Hepatocyte (in vitro differentiated cells): ENCODE measurements at regions not wholly inside any gene's neighbourhood (a gene's known extent, or its start where the extent isn't known, plus 50 kb on each side); places are given as distances from the start of the nearest gene placed in this dataset.

ENCODE experiments used
- DNase-seq: peaks from one replicate; pipeline ENCODE4 v3.0.0-alpha.2; 2016; ENCODE audit warnings: low spot score
- H2AFZ ChIP-seq: fragments of 200-600 bp; sonication (generic); 2 replicates; pipeline ENCODE4 v1.6.0; 2016; ENCODE audit warnings: antibody characterized with exemption, mild to moderate bottlenecking
- H3K27ac ChIP-seq: fragments of 200-600 bp; sonication (generic); 2 replicates; pipeline ENCODE4 v1.5.1; 2016; ENCODE audit warnings: mild to moderate bottlenecking
- H3K27me3 ChIP-seq: fragments of 200-600 bp; sonication (generic); 2 replicates; pipeline ENCODE4 v1.6.1; 2016
- H3K36me3 ChIP-seq: fragments of 200-600 bp; sonication (generic); replicated peaks from 2 replicates; pipeline ENCODE4 v1.5.1; 2016; ENCODE audit warnings: low read depth; ENCODE audit not compliant: insufficient read depth
- H3K4me1 ChIP-seq: fragments of 200-600 bp; sonication (generic); 2 replicates; pipeline ENCODE4 v1.5.1; 2016; ENCODE audit warnings: mild to moderate bottlenecking, moderate library complexity; ENCODE audit not compliant: insufficient read depth
- H3K4me2 ChIP-seq: fragments of 200-600 bp; sonication (generic); 2 replicates; pipeline ENCODE4 v1.6.0; 2016
- H3K4me3 ChIP-seq: fragments of 200-600 bp; sonication (generic); 2 replicates; pipeline ENCODE4 v1.5.1; 2016; ENCODE audit warnings: mild to moderate bottlenecking
- H3K79me2 ChIP-seq: fragments of 200-600 bp; sonication (generic); 2 replicates; pipeline ENCODE4 v1.6.0; 2017; ENCODE audit warnings: mild to moderate bottlenecking
- H3K9me2 ChIP-seq: fragments of 200-600 bp; sonication (generic); replicated peaks from 2 replicates; pipeline ENCODE4 v1.6.0; 2017; ENCODE audit warnings: mild to moderate bottlenecking; ENCODE audit not compliant: insufficient read depth
- H3K9me3 ChIP-seq: fragments of 200-600 bp; sonication (generic); 2 replicates; pipeline ENCODE4 v1.5.1; 2016; ENCODE audit warnings: low read depth, mild to moderate bottlenecking
- H4K20me1 ChIP-seq: fragments of 200-600 bp; sonication (generic); 2 replicates; pipeline ENCODE4 v1.6.0; 2016; ENCODE audit warnings: mild to moderate bottlenecking; ENCODE audit not compliant: insufficient read depth, poor library complexity, severe bottlenecking
- EZH2 ChIP-seq: fragments of 200-600 bp; sonication (generic); IDR thresholded peaks from 2 replicates; pipeline ENCODE4 v1.6.1; 2016; ENCODE audit warnings: antibody characterized with exemption, mild to moderate bottlenecking, borderline replicate concordance
- EZH2phosphoT487 ChIP-seq: fragments of 200-600 bp; sonication (generic); IDR thresholded peaks from one replicate; pipeline ENCODE4 v1.6.1; 2018; ENCODE audit warnings: antibody characterized with exemption, mild to moderate bottlenecking, low read depth, moderate library complexity; ENCODE audit not compliant: unreplicated experiment, severe bottlenecking
- WGBS: methylation state at CpG from one replicate; pipeline ENCODE4 v1.1.6; 2016; ENCODE audit warnings: low lambda C conversion rate; ENCODE audit errors: missing lambda C conversion rate; 5-methylcytosine and 5-hydroxymethylcytosine counted together
- TF ChIP-seq, protein P1 (sequence below): fragments of 200-600 bp; sonication (generic); IDR thresholded peaks from 2 replicates; pipeline ENCODE4 v1.5.1; 2016; ENCODE audit warnings: antibody characterized with exemption, mild to moderate bottlenecking; ENCODE audit not compliant: poor library complexity

DNA sequence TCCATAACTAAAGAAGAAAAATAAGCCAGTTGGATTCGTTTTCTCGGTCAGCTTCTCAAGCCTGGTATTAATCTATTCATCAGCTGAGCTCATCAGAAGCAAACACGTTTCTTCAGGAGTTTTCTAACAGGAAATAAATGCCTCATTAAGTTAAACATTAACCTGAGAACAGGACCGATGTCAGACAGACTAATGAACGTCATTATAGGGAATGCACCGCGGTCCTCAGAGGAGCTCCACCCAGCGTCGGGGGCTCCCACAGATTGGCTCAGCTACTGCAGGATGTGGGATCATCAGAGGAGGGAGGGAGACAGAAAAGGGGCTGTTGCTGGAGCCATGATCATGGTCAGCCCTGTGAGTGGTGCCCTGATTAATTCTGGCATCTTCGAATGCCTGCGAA, 615.4 kb downstream of the PTPRU start:
- Histone ChIP-seq H3K9me3 (no peaks in the 10 kb centered on the region), H2AFZ (no peak overlapping the region), H4K20me1 (no peaks in the 10 kb centered on the region), H3K4me2 (no peak overlapping the region), H3K27me3 (no peaks in the 10 kb centered on the region), H3K27ac (no peak overlapping the region), H3K36me3 (no peaks in the 10 kb centered on the region), H3K79me2 (no peaks in the 10 kb centered on the region), H3K4me1 (peaks cover 4% of the 10 kb centered on the region), H3K4me3 (no peak overlapping the region), H3K9me2 (no peaks in the 10 kb centered on the region)
- TF ChIP-seq EZH2 (no peak), EZH2phosphoT487 (no peak)
- TF ChIP-seq, protein P1, sequence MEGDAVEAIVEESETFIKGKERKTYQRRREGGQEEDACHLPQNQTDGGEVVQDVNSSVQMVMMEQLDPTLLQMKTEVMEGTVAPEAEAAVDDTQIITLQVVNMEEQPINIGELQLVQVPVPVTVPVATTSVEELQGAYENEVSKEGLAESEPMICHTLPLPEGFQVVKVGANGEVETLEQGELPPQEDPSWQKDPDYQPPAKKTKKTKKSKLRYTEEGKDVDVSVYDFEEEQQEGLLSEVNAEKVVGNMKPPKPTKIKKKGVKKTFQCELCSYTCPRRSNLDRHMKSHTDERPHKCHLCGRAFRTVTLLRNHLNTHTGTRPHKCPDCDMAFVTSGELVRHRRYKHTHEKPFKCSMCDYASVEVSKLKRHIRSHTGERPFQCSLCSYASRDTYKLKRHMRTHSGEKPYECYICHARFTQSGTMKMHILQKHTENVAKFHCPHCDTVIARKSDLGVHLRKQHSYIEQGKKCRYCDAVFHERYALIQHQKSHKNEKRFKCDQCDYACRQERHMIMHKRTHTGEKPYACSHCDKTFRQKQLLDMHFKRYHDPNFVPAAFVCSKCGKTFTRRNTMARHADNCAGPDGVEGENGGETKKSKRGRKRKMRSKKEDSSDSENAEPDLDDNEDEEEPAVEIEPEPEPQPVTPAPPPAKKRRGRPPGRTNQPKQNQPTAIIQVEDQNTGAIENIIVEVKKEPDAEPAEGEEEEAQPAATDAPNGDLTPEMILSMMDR: no peak
- DNase-seq: peak; percentile 61
- 57% methylated on average over 11 of the region's 11 CpGs for WGBS

DNA sequence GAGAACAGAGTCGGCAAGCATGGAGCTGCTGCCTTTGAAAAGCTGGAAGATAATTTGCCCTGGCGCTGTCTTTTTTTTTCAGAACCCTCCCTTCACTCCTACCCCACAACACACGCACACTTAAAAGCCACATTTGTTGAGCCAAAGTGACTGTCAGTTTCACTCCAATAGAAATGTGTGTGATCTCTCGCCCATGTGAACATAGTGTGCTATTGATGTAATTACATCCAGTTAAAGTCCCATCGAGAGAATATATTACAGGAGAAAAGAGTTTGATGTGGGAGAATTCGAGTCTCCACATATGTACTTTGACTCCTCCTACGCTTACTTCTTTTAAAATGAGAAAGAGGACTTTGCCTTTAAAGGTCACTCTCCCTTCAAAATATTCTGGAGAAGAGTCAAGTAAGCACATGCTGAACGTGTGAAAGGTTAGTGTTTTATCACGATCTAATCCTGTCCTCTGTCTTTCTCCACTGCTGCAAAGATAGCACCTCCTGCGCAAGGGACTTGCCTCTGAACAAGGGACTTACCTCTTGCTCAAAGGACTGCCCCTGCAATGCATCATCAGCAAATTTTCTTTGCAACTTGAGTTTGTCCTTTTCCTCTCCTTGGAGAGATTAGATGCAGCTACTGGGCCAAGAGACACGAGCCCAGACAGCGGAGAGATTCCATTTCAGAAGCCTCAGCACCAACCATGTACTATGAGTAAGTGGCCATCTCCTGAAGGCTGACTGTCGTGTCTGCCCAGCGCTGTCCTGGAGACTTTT, 613.9 kb downstream of the PTPRU start:
- Histone ChIP-seq H3K27ac (no peak overlapping the region), H3K4me1 (peaks cover 4% of the 10 kb centered on the region), H3K27me3 (no peaks in the 10 kb centered on the region), H4K20me1 (no peaks in the 10 kb centered on the region), H3K79me2 (no peaks in the 10 kb centered on the region), H3K4me2 (no peak overlapping the region), H3K9me3 (no peaks in the 10 kb centered on the region), H3K4me3 (no peak overlapping the region), H3K36me3 (no peaks in the 10 kb centered on the region), H3K9me2 (no peaks in the 10 kb centered on the region), H2AFZ (no peak overlapping the region)
- 66% methylated on average over 14 of the region's 14 CpGs for WGBS
- DNase-seq: no peak
- no peak for TF ChIP-seq EZH2phosphoT487
- TF ChIP-seq, protein P1: no peak
- no peak for TF ChIP-seq EZH2

DNA sequence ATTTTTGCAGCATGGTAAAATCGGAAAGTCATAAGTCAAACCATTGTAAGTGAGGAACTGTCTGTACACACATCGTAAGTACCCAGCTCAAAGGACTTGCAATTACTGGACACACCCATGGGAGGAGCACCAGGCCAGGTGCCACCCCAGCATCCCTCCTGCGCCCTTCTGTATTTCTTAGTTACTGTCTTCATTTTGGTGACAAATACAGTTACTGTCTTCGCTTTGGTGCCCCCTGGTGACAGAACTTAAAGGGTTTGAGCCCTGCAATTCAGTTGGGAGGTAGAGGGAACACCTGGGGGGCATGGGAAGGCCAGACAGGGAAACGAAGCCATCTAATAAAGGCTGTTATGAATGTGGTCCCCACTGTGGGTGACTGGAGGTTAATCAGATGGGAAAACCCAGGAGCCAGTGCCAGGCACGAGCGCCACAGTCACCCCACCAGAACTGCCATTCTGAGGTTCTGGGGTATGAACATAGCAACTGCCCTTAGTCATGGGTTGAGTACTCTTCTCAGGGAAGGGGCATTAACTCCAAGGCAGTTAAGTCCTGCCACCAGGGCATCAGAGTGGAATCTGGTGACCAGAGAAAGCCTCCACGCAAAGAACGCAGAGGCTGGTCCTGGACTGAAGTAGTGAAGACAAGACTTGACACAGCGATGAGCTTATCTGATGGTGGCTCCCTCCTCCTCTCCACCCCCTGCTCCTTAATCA, 612.9 kb downstream of the PTPRU start:
- Histone ChIP-seq H3K9me3 (no peaks in the 10 kb centered on the region), H3K79me2 (no peaks in the 10 kb centered on the region), H3K36me3 (no peaks in the 10 kb centered on the region), H3K27me3 (no peaks in the 10 kb centered on the region), H3K4me1 (peaks cover 4% of the 10 kb centered on the region), H2AFZ (no peak overlapping the region), H3K4me2 (no peak overlapping the region), H3K9me2 (no peaks in the 10 kb centered on the region), H3K27ac (no peak overlapping the region), H4K20me1 (no peaks in the 10 kb centered on the region), H3K4me3 (no peak overlapping the region)
- TF ChIP-seq EZH2phosphoT487 (no peak), EZH2 (no peak)
- TF ChIP-seq, protein P1: peak; percentile 44
- peak; percentile 50 for DNase-seq
- 70% methylated on average over 10 of the region's 10 CpGs for WGBS
